ENCODE measurements at regions not wholly inside any gene's neighbourhood (a gene's known extent, or its start where the extent isn't known, plus 50 kb on each side); places are given as distances from the start of the nearest gene placed in this dataset.

DNA sequence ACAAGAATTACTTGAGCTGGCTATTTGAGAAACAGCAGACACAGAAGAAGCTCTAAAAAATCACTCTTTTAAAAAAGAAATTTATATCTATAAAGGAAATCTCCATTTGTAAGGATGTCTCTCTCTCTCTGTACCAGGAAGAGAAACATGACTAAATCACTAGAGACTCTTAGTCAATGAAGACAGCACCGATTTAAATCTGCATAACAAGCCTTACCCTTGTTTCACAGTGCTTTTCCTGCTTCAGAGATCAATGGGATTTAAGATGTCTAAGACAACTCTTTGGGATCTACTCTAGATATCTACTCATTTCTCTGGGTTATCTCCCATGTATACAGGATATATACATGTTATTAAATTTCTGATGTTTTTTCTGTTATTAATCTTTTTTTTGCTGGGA lies 359.2 kb upstream of the RND3 start:
- CTCF ChIA-PET (ENCODE audit: partially characterized antibody) = no interaction called here
- H3K27ac Mint-ChIP-seq = no peak overlapping the region
- intact Hi-C loops (cut with micrococcal nuclease) = no loop called here

DNA sequence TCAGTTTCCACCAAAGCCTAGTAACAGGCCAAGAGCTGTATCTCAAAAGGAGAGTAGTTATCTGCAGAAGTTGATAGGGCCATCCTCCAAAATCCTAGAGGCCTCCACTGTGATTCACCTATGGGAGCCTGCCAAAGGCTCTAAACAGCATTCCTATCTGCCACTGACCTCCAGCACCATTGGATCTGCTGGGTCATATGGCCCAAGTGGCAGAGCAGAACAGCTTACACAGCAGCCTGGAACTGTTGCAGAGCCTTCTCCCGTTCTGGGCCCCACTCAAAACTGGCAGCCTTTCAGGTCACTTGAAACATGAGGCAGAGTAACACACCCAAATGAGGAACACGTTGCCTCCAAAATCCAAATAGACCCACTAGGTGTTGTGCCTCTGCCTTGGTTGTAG lies 345.2 kb upstream of the RND3 start:
- CTCF ChIA-PET (ENCODE audit: partially characterized antibody) = no interaction called here
- no peaks in the 10 kb centered on the region for H3K4me1 Mint-ChIP-seq

More for the DNA sequence above, 359.2 kb upstream of the RND3 start:
- Histone ChIP-seq H3K9me3 (ENCODE audit: control insufficient read depth in 1 of 2, low read length in 2 of 2) (no peaks in the 10 kb centered on the region), H3K4me1 (ENCODE audit: insufficient read depth, low read length) (no peaks in the 10 kb centered on the region), H3K4me3 (ENCODE audit: low read length in 2 of 2) (no peak overlapping the region), H3K36me3 (ENCODE audit: insufficient read depth, low read length) (no peaks in the 10 kb centered on the region), H3K27me3 (ENCODE audit: insufficient read depth, low read length) (no peaks in the 10 kb centered on the region), H3K27ac (ENCODE audit: low read depth, low read length) (no peak overlapping the region)
- H3K27me3 Mint-ChIP-seq = peaks cover 0 to 4% of the 10 kb centered on the region in 2 donors
- no peaks in the 10 kb centered on the region for H3K4me1 Mint-ChIP-seq
- peaks cover 0 to 5% (median 4%) of the 10 kb centered on the region in 8 donors for H3K9me3 Mint-ChIP-seq
- DNase-seq = no peak
- no peak overlapping the region for H3K4me3 Mint-ChIP-seq
- H3K36me3 Mint-ChIP-seq = no peaks in the 10 kb centered on the region
- POLR2A ChIA-PET (ENCODE audit: partially characterized antibody) = no interaction called here

DNA sequence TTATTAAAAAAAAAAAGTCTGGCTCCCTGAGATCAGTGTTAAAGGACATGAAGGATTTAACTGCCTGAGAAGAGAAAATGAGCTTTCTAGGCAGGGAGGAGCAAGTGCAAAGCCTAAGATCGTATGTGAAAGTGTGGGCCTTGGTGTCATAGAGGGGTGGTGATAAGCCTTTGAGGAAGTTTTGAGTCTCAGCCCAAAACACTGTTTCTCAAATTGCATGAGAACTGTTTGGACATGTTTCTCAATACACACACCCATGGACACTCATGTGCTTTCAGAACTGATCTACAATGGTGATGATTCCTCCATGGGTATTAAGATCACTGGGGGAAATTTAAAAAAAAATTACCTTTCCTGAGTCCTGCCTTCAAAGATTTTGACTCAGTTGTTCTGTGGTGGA lies 336.7 kb upstream of the RND3 start:
- no peaks in the 10 kb centered on the region for H3K27me3 ChIP-seq (ENCODE audit: insufficient read depth, low read length)
- Mint-ChIP-seq H3K27me3 (no peaks in the 10 kb centered on the region), H3K27ac (no peak overlapping the region), H3K9me3 (peaks cover 0 to 3% (median 0%) of the 10 kb centered on the region in 8 donors), H3K4me3 (no peak overlapping the region), H3K4me1 (no peaks in the 10 kb centered on the region), H3K36me3 (no peaks in the 10 kb centered on the region)
- no peak overlapping the region for H3K27ac ChIP-seq (ENCODE audit: low read depth, low read length)
- DNase-seq = no peak
- no peaks in the 10 kb centered on the region for H3K9me3 ChIP-seq (ENCODE audit: control insufficient read depth in 1 of 2, low read length in 2 of 2)
- ChIA-PET CTCF (ENCODE audit: partially characterized antibody) (no interaction called here), POLR2A (ENCODE audit: partially characterized antibody) (no interaction called here)
- no peaks in the 10 kb centered on the region for H3K4me1 ChIP-seq (ENCODE audit: insufficient read depth, low read length)
- intact Hi-C loops (cut with micrococcal nuclease) = no loop called here
- no peak overlapping the region for H3K4me3 ChIP-seq (ENCODE audit: low read length in 2 of 2)
- H3K36me3 ChIP-seq (ENCODE audit: insufficient read depth, low read length) = no peaks in the 10 kb centered on the region

More for the DNA sequence above, 345.2 kb upstream of the RND3 start:
- Histone ChIP-seq H3K4me3 (ENCODE audit: low read length in 2 of 2) (no peak overlapping the region), H3K27me3 (ENCODE audit: insufficient read depth, low read length) (no peaks in the 10 kb centered on the region), H3K36me3 (ENCODE audit: insufficient read depth, low read length) (no peaks in the 10 kb centered on the region), H3K27ac (ENCODE audit: low read depth, low read length) (no peak overlapping the region), H3K4me1 (ENCODE audit: insufficient read depth, low read length) (no peaks in the 10 kb centered on the region), H3K9me3 (ENCODE audit: control insufficient read depth in 1 of 2, low read length in 2 of 2) (no peaks in the 10 kb centered on the region)
- peaks cover 0 to 6% (median 0%) of the 10 kb centered on the region in 8 donors for H3K9me3 Mint-ChIP-seq
- H3K27me3 Mint-ChIP-seq = no peaks in the 10 kb centered on the region
- POLR2A ChIA-PET (ENCODE audit: partially characterized antibody) = no interaction called here
- H3K27ac Mint-ChIP-seq = no peak overlapping the region
- H3K4me3 Mint-ChIP-seq = no peak overlapping the region
- intact Hi-C loops (cut with micrococcal nuclease) = no loop called here
- no peaks in the 10 kb centered on the region for H3K36me3 Mint-ChIP-seq
- no peak for DNase-seq

DNA sequence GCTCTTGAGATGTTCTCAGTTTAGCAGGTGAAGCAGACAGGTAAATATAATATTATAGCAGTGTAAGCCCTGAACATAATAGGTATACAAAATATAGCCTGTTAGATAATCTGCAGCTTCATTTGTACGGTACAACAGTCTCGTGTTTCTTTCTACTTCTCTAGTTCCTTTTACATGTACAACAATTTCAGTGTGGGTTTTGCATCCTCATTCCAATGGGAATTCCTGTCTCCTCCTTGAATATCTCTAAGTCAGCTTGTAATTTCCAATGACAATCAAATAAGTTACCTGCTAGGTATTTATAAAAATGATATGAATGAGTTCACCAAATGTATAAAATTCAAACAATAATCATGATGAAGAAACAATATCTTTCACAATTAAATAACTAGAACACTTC lies 330.0 kb upstream of the RND3 start:
- H3K27ac ChIP-seq (ENCODE audit: low read depth, low read length) = no peak overlapping the region
- intact Hi-C loops (cut with micrococcal nuclease) = no loop called here
- Mint-ChIP-seq H3K9me3 (peaks cover 0 to 2% (median 0%) of the 10 kb centered on the region in 8 donors), H3K4me1 (no peaks in the 10 kb centered on the region), H3K4me3 (no peak overlapping the region), H3K27me3 (no peaks in the 10 kb centered on the region), H3K27ac (no peak overlapping the region), H3K36me3 (no peaks in the 10 kb centered on the region)
- ChIA-PET CTCF (ENCODE audit: partially characterized antibody) (no interaction called here), POLR2A (ENCODE audit: partially characterized antibody) (no interaction called here)
- no peak overlapping the region for H3K4me3 ChIP-seq (ENCODE audit: low read length in 2 of 2)
- no peaks in the 10 kb centered on the region for H3K9me3 ChIP-seq (ENCODE audit: control insufficient read depth in 1 of 2, low read length in 2 of 2)
- no peak for DNase-seq
- H3K4me1 ChIP-seq (ENCODE audit: insufficient read depth, low read length) = no peaks in the 10 kb centered on the region
- H3K27me3 ChIP-seq (ENCODE audit: insufficient read depth, low read length) = no peaks in the 10 kb centered on the region
- H3K36me3 ChIP-seq (ENCODE audit: insufficient read depth, low read length) = no peaks in the 10 kb centered on the region

DNA sequence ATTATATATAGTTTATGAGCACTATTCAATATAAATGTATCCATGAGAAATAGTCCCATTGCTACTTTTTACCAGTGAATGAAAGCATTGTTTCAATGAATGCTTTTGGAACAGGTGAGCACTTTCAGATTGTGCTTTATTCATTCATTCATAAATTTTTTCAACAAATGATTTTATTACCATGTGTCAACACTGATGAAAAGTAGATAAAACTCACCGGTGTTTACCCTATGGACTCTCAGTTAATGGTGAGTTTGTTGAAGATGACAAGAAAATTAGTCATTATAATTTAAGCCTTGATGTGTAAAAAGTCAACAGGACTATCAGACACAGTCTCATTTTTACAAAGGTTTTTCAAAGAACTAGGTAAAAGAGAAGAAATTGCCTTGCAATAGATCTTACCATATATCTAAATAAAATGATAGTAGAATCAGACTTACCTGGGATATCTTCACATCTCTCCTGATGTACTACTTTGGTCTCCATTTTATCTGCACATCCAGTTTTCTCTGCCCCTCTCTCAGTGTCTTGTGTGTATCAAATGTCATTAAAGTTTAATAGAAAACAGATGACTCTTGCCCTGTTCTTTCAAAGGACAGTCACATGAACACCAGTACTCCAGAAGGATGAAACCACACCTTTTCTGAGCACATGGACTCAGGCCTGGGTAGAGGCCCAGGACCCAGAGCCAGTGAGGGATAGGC lies 325.3 kb upstream of the RND3 start:
- Histone ChIP-seq H3K4me3 (ENCODE audit: low read length in 2 of 2) (no peak overlapping the region), H3K9me3 (ENCODE audit: control insufficient read depth in 1 of 2, low read length in 2 of 2) (no peaks in the 10 kb centered on the region), H3K36me3 (ENCODE audit: insufficient read depth, low read length) (no peaks in the 10 kb centered on the region), H3K4me1 (ENCODE audit: insufficient read depth, low read length) (no peaks in the 10 kb centered on the region), H3K27me3 (ENCODE audit: insufficient read depth, low read length) (no peaks in the 10 kb centered on the region), H3K27ac (ENCODE audit: low read depth, low read length) (no peak overlapping the region)
- intact Hi-C loops (cut with micrococcal nuclease) = no loop called here
- ChIA-PET CTCF (ENCODE audit: partially characterized antibody) (no interaction called here), POLR2A (ENCODE audit: partially characterized antibody) (no interaction called here)
- Mint-ChIP-seq H3K36me3 (no peaks in the 10 kb centered on the region), H3K9me3 (no peaks in the 10 kb centered on the region), H3K4me3 (no peak overlapping the region), H3K4me1 (no peaks in the 10 kb centered on the region), H3K27me3 (no peaks in the 10 kb centered on the region), H3K27ac (no peak overlapping the region)
- DNase-seq = no peak

DNA sequence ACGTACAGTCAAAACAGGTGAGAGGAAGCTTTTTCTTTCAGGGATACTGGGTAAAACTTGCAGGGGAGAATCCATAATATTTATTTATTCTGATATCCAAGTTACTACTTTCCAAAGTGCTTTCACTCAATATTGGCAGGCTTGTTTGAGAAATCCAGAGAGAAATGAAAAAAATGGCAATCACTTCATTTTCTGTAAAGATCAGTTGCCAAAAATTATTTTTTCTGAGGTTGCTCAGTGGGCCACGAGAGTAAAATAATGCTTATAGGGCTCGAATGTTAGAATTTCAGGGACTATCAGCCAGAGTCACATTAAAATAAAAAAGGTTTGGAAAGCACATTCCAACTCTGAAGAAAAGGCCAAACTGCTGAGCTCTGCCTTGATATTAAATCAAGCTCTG lies 324.6 kb upstream of the RND3 start:
- intact Hi-C loops (cut with micrococcal nuclease) = no loop called here
- ChIA-PET CTCF (ENCODE audit: partially characterized antibody) (no interaction called here), POLR2A (ENCODE audit: partially characterized antibody) (no interaction called here)
- Histone ChIP-seq H3K36me3 (ENCODE audit: insufficient read depth, low read length) (no peaks in the 10 kb centered on the region), H3K9me3 (ENCODE audit: control insufficient read depth in 1 of 2, low read length in 2 of 2) (no peaks in the 10 kb centered on the region), H3K4me3 (ENCODE audit: low read length in 2 of 2) (no peak overlapping the region), H3K4me1 (ENCODE audit: insufficient read depth, low read length) (no peaks in the 10 kb centered on the region), H3K27ac (ENCODE audit: low read depth, low read length) (no peak overlapping the region), H3K27me3 (ENCODE audit: insufficient read depth, low read length) (no peaks in the 10 kb centered on the region)
- H3K9me3 Mint-ChIP-seq = no peaks in the 10 kb centered on the region
- no peaks in the 10 kb centered on the region for H3K36me3 Mint-ChIP-seq
- H3K27me3 Mint-ChIP-seq = no peaks in the 10 kb centered on the region
- no peak overlapping the region for H3K4me3 Mint-ChIP-seq
- no peaks in the 10 kb centered on the region for H3K4me1 Mint-ChIP-seq
- DNase-seq = no peak
- no peak overlapping the region for H3K27ac Mint-ChIP-seq

DNA sequence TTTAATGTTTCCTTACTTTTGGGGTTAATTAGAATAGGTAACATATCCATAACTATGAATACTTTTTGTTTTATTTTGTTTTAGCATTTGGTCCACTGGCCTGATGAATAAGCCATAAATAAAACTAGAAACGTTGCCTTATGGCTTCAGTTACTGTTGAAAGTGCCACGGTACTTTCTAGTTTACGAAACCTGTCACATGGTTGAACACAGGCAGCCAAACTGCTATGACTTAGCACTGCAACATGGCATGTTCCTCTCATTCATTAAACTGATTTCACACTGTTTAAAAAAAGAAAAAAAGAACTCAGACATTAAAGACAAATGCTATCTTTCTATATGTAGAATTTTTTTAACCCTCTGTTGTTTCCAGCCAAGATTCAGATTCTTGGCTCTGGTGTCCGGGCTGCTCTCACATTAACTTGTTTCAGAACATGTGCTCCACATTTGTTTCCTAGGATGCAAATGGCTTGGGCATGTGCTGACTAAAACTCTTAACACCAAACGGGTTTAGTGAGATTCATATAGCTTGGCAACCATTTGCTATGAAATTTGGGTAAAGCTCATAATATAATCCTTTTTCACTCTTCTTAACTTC lies 323.9 kb upstream of the RND3 start:
- Mint-ChIP-seq H3K27me3 (no peaks in the 10 kb centered on the region), H3K36me3 (no peaks in the 10 kb centered on the region), H3K9me3 (no peaks in the 10 kb centered on the region), H3K4me3 (no peak overlapping the region), H3K27ac (no peak overlapping the region), H3K4me1 (no peaks in the 10 kb centered on the region)
- no peaks in the 10 kb centered on the region for H3K27me3 ChIP-seq (ENCODE audit: insufficient read depth, low read length)
- intact Hi-C loops (cut with micrococcal nuclease) = no loop called here
- H3K4me3 ChIP-seq (ENCODE audit: low read length in 2 of 2) = no peak overlapping the region
- no peak for DNase-seq
- no peaks in the 10 kb centered on the region for H3K4me1 ChIP-seq (ENCODE audit: insufficient read depth, low read length)
- ChIA-PET CTCF (ENCODE audit: partially characterized antibody) (no interaction called here), POLR2A (ENCODE audit: partially characterized antibody) (no interaction called here)
- no peaks in the 10 kb centered on the region for H3K36me3 ChIP-seq (ENCODE audit: insufficient read depth, low read length)
- no peaks in the 10 kb centered on the region for H3K9me3 ChIP-seq (ENCODE audit: control insufficient read depth in 1 of 2, low read length in 2 of 2)
- H3K27ac ChIP-seq (ENCODE audit: low read depth, low read length) = no peak overlapping the region

Measured in CD4-positive, alpha-beta memory T cell (primary cell).